Pons (tissue), 1 donor: ENCODE measurements at regions not wholly inside any gene's neighbourhood (a gene's known extent, or its start where the extent isn't known, plus 50 kb on each side); places are given as distances from the start of the nearest gene placed in this dataset.
"Not testable (repeated sequence)": the region's sequence is repeated elsewhere in the genome, so short reads cannot be mapped to it uniquely, and the experiment has no call there.

ENCODE experiments used
- DNase-seq: peaks from one replicate; pipeline ENCODE4 v3.0.0-alpha.2; 2016; ENCODE audit warnings: low spot score

GRCh38 chr10:117601716-117602115, 59.2 kb downstream of the EMX2 start:
- DNase-seq = no peak

DNA sequence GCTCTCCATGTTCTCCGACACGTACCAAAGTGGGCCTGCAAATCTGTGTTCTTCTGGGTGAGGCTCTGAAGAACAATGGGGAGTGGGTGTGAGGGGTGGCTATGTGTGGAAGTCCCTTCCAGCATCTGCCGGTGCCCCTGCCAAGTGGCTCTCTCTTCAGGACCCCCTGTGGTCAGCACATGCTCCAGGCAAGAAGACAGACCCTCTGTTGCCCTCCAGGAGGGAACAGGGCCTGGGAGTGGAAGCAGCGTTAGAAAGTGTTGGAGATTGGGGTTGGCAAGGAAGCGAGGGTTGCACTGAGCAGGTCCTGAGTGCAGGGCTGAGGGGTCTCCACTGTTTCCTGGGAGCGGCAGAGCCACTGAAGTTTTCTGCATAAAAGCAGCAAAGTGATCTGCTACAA, 60.5 kb downstream of the EMX2 start:
- no peak for DNase-seq

- no peak for DNase-seq
These were observed 61.2 kb downstream of the EMX2 start for GRCh38 chr10:117603726-117604125.

- DNase-seq = peak; percentile 2
These were observed 66.7 kb downstream of the EMX2 start for GRCh38 chr10:117609095-117609795.

GRCh38 chr10:117609796-117610170, 67.2 kb downstream of the EMX2 start:
- no peak for DNase-seq

- DNase-seq = no peak
These were observed 67.8 kb downstream of the EMX2 start for GRCh38 chr10:117610321-117610720.

DNA sequence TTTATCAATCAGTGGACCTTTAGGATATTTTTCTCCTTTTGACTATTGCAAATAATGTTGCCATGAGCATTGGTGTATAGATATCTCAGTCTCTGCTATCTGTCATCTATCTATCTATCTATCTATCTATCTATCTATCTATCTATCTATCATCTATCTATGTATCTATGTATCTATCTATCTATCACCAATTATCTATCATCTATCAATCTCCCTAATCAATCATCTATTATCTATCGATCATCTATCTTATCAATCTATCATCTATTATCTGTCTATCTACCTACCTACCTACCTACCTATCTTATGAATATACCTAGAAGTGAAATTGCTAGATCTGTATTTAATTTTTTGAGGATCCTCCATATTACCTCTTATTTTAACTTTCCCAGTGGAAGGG, 69.6 kb downstream of the EMX2 start:
- no peak for DNase-seq

GRCh38 chr10:117615649-117616048, 73.1 kb downstream of the EMX2 start:
- no peak for DNase-seq

- no peak for DNase-seq
These were observed 73.6 kb downstream of the EMX2 start for GRCh38 chr10:117616179-117616578.

- no peak for DNase-seq
These were observed 74.5 kb downstream of the EMX2 start for GRCh38 chr10:117617086-117617485.

- no peak for DNase-seq
These were observed 75.1 kb downstream of the EMX2 start for GRCh38 chr10:117617659-117618058.

GRCh38 chr10:117619223-117619622, 76.7 kb downstream of the EMX2 start:
- DNase-seq = no peak

DNA sequence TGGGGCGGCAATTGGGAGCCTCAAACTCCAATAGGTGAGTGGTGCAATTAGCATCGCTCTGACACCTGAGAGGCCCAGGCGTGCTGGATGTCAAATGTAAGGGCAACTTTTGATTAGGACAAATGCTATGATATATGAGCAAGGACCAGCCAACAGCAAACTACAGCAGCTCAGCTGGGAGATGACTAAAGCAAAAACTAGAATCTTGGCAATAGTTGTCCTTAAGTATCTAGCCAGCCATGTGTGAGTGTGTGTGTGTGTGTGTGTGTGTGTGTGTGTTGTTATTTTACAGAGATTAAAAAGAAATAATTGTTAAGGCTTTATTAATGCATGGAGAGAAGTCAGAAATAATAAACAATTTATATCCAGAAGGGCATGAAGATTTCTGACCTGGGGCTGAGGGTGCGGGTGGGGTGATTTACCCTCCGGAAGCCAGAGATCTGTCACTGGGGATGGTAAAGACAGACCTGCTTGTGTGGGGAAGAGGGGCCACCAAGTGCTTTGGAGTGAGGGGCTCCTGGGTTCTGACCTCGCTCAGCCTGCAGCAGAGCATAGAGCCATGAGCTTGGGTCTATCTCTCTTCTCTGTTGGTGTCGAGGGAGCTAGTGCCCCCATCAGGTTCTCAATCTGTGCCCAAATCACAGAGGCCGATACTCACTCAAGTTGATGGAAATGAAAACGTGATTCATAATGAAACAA, 77.3 kb downstream of the EMX2 start:
- DNase-seq = no peak

GRCh38 chr10:117621196-117621595, 78.7 kb downstream of the EMX2 start:
- no peak for DNase-seq

GRCh38 chr10:117621795-117622420, 79.4 kb downstream of the EMX2 start:
- no peak for DNase-seq

GRCh38 chr10:117622471-117623184, 80.1 kb downstream of the EMX2 start:
- no peak for DNase-seq

- DNase-seq = no peak
These were observed 83.7 kb downstream of the EMX2 start for GRCh38 chr10:117626228-117626627.

DNA sequence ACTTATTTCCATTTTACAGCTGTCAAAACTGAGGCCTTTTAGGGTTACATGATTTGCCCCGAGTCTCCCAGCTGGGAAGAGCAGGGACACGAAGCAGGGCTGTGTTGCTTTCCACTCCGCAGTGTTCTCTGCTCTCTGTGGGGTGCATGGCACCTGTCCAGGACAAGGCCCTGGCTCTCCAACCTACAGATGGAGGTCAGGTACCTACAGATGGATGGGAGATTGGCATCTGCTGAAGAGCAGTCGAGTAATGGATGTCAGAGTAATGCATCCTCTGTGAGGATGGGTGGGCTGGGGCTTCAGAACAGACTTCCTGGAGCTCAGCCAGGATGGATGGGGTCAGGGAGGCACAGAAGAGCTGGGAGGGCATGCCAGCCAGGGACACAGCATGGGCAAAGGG, 85.0 kb downstream of the EMX2 start:
- no peak for DNase-seq

DNA sequence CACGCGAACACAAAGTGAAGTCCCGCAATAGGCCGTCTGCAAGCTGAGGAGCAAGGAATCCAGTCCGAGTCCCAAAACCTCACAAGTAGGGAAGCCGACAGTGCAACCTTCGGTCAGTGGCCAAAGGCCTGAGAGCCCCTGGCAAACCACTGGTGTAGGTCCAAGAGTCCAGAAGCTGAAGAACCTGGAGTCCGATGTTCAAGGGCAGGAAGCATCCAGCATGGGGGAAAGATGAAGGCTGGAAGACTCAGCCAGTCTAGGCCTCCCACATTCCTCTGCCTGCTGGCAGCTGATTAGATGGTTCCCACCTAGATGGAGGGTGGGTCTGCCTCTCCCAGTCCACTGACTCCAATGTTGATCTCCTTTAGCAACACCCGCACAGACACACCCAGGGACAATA, 87.2 kb downstream of the EMX2 start:
- not testable (repeated sequence) for DNase-seq

GRCh38 chr10:117631276-117632145, 89.0 kb downstream of the EMX2 start:
- no peak for DNase-seq

DNA sequence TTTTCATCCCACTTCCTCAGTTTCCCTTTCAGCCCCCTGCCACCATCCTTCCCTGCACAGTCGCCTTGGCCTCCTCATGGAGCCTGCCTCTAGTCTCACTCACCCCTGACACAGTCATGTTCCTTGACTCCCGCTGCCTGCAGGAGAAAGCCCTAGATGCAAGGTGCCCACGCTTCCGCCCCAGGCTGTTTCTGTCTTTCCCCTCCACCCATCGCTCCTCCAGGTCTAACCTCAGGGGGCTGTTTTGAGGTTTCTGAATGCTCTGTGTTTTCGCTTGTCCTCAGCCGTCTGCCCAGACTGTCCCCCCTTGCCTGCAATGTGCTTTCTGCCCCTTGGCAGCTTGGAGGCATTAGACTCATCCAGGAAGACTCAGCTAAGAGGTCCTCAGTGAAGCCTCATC, 89.9 kb downstream of the EMX2 start:
- DNase-seq = no peak

DNA sequence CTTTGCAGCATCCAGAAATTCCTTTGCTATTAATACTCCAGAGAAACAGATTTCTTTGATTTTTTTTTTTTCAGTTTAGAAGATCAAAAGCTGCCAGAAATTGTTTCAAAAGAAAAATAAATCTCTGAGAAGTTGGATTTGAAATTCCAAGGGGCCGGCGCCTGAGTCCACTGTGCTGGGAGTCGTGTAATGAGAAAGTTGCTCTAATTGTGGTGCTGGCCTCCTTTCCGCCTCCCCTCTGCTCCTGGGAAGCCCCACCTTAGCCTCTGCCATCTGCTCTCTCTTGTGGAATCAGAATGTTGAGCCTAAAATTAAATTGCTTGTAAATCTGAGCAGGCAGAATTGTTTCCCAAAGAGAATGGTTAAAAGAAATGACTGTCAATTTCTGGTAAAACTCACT, 93.3 kb downstream of the EMX2 start:
- peak; percentile 5 for DNase-seq
